ENCODE measurements at regions not wholly inside any gene's neighbourhood (a gene's known extent, or its start where the extent isn't known, plus 50 kb on each side); places are given as distances from the start of the nearest gene placed in this dataset.

DNA sequence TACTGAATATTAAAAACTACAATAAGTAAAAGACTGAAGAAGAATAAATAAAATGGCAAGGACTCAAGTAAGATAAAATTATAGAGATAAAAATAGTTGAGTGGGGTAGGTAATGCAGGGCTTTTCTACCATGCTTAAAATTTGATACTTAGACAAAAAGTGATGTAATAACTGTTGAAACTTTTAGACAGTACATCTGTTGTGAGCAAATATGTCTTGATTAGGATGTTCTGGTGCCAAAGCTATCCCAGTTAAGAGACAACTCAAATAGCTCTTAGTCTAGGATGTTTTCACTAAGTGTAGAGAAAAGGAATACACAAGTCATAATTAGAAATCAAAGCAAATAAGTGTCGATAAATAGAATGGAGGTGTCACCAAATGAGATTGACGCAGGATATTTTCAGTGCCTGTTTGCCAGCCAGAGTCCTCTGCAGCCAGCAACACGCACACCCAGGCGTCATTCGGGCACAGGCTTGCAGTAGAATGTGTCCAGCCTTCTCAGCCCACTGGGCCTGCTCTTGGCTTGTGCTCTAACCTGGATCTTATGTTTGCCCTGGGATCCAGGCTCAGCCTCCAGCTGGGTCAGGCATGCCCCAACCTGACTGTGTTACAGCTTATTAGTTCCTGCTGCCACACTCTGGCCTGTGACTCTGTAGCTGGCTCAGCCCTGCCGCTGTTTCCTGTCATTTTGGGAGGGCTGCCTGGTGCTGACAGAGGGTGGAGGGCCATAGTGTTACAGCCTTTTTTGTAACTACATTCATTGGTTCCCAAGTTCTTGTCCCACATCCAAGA, 766.2 kb downstream of the PCDH17 start:
- Histone ChIP-seq H3K27ac (no peak overlapping the region), H3K4me1 (no peaks in the 10 kb centered on the region), H3K9ac (no peak overlapping the region), H3K4me2 (ENCODE audit: low read length) (no peak overlapping the region), H3K4me3 (ENCODE audit: low read depth, low read length) (no peak overlapping the region), H3K36me3 (ENCODE audit: control insufficient read depth, insufficient read depth, low read length) (no peaks in the 10 kb centered on the region), H3K27me3 (ENCODE audit: control insufficient read depth, insufficient read depth, low read length) (no peaks in the 10 kb centered on the region), H3K9me3 (ENCODE audit: control insufficient read depth, low read length) (no peaks in the 10 kb centered on the region), H2AFZ (no peak overlapping the region), H3K79me2 (no peaks in the 10 kb centered on the region)
- TF ChIP-seq, protein P1, sequence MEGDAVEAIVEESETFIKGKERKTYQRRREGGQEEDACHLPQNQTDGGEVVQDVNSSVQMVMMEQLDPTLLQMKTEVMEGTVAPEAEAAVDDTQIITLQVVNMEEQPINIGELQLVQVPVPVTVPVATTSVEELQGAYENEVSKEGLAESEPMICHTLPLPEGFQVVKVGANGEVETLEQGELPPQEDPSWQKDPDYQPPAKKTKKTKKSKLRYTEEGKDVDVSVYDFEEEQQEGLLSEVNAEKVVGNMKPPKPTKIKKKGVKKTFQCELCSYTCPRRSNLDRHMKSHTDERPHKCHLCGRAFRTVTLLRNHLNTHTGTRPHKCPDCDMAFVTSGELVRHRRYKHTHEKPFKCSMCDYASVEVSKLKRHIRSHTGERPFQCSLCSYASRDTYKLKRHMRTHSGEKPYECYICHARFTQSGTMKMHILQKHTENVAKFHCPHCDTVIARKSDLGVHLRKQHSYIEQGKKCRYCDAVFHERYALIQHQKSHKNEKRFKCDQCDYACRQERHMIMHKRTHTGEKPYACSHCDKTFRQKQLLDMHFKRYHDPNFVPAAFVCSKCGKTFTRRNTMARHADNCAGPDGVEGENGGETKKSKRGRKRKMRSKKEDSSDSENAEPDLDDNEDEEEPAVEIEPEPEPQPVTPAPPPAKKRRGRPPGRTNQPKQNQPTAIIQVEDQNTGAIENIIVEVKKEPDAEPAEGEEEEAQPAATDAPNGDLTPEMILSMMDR (IDR thresholded peaks at IDR 0.05) = no peak

DNA sequence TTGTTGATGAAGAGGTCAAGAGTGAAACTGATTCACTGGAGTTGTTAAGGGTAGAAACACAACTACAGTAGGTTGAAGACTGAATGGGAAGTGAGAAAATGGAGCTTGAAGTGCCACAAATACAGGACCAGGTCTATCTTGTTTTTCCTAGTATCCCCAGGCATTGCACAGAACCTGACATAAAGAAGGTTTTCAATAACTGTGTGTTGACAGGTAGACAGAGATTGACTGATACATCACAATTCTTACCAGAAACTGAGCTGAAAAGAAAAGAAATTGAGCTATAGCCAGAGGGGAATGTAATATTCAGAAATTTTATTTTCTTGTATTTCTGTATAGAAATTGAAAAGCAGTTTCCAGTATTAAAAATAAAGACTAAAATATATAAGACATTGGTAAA, 767.7 kb downstream of the PCDH17 start:
- Histone ChIP-seq H2AFZ (no peak overlapping the region), H3K27ac (no peak overlapping the region), H3K27me3 (ENCODE audit: control insufficient read depth, insufficient read depth, low read length) (no peaks in the 10 kb centered on the region), H3K36me3 (ENCODE audit: control insufficient read depth, insufficient read depth, low read length) (no peaks in the 10 kb centered on the region), H3K4me3 (ENCODE audit: low read depth, low read length) (no peak overlapping the region), H3K4me2 (ENCODE audit: low read length) (no peak overlapping the region), H3K4me1 (no peaks in the 10 kb centered on the region), H3K79me2 (no peaks in the 10 kb centered on the region), H3K9ac (no peak overlapping the region), H3K9me3 (ENCODE audit: control insufficient read depth, low read length) (no peaks in the 10 kb centered on the region)
- TF ChIP-seq, protein P1 (IDR thresholded peaks at IDR 0.05) = no peak

DNA sequence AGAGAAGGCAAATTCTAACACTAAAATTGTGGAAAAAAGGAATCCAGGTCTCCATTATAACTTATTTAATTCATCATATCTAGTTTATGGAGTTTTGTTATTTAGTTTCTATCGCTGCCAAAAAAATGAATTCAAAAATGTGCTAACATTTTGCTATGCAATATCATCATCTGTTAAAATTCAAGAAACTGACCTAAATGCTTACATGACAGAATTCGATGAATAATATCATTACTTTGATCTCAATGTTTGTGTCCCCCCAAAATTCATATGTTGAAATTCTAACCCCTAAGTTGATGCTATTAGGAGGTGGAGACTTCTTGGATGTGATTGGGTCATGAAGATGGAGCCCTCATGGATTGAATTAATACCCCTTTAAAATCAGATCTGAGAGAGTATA, 775.0 kb downstream of the PCDH17 start:
- H3K36me3 ChIP-seq (ENCODE audit: control insufficient read depth, insufficient read depth, low read length) = no peaks in the 10 kb centered on the region

DNA sequence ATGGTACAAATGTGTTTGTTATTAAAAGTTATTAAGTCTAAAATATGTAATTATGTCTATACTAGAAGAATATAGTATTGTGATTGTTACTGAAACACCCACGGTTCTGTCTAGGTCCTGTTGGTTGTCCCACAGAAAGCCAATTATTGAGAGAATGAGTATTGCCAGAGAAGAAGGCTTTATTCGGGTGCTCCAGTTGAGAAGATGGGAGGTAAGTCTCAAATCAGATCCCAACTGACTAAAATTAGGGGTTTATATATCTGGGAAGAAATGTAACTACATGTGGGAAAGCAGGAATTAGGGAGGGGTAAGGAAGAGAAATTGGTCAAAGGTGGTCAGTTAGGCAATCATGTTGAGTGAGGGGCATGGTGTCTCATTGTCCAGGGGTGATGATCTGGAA, 798.4 kb downstream of the PCDH17 start:
- H3K4me3 ChIP-seq (ENCODE audit: low read depth, low read length) = no peak overlapping the region
- no peaks in the 10 kb centered on the region for H3K4me1 ChIP-seq
- no peaks in the 10 kb centered on the region for H3K9me3 ChIP-seq (ENCODE audit: control insufficient read depth, low read length)
- H3K27ac ChIP-seq = no peak overlapping the region
- H3K36me3 ChIP-seq (ENCODE audit: control insufficient read depth, insufficient read depth, low read length) = no peaks in the 10 kb centered on the region
- TF ChIP-seq, protein P1 (IDR thresholded peaks at IDR 0.05) = no peak
- no peak overlapping the region for H3K9ac ChIP-seq
- no peak overlapping the region for H2AFZ ChIP-seq
- H3K4me2 ChIP-seq (ENCODE audit: low read length) = no peak overlapping the region
- H3K27me3 ChIP-seq (ENCODE audit: control insufficient read depth, insufficient read depth, low read length) = no peaks in the 10 kb centered on the region
- no peaks in the 10 kb centered on the region for H3K79me2 ChIP-seq

More for the DNA sequence above, 775.0 kb downstream of the PCDH17 start:
- no peaks in the 10 kb centered on the region for H3K4me1 ChIP-seq
- no peaks in the 10 kb centered on the region for H3K79me2 ChIP-seq
- no peaks in the 10 kb centered on the region for H3K27me3 ChIP-seq (ENCODE audit: control insufficient read depth, insufficient read depth, low read length)
- no peak overlapping the region for H3K9ac ChIP-seq
- H2AFZ ChIP-seq = no peak overlapping the region
- no peaks in the 10 kb centered on the region for H3K9me3 ChIP-seq (ENCODE audit: control insufficient read depth, low read length)
- H3K4me3 ChIP-seq (ENCODE audit: low read depth, low read length) = no peak overlapping the region
- H3K27ac ChIP-seq = no peak overlapping the region
- TF ChIP-seq, protein P1 (IDR thresholded peaks at IDR 0.05) = no peak
- no peak overlapping the region for H3K4me2 ChIP-seq (ENCODE audit: low read length)

DNA sequence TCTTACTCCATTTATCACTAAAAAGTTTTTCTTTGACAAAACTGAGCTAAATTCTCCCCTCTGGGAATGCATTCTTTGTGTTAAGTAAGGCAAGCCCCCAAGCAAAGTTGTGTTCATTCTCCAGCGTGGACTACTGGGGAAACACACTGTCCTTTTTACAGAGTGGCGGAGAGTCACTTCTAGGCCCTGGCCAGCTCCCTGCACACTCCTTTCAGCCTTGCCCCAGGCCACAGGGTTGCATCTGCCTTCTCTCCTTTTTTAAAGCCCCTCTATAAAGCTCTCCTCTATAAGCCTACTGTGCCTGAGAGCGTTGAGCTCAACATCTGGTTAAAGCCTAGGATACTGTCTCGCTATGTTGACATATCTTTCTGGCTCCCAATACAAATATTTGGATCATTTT, 803.4 kb downstream of the PCDH17 start:
- TF ChIP-seq, protein P1 (IDR thresholded peaks at IDR 0.05) = no peak
- Histone ChIP-seq H3K4me3 (ENCODE audit: low read depth, low read length) (no peak overlapping the region), H2AFZ (no peak overlapping the region), H3K27ac (no peak overlapping the region), H3K36me3 (ENCODE audit: control insufficient read depth, insufficient read depth, low read length) (no peaks in the 10 kb centered on the region), H3K4me2 (ENCODE audit: low read length) (no peak overlapping the region), H3K4me1 (no peaks in the 10 kb centered on the region), H3K79me2 (no peaks in the 10 kb centered on the region), H3K27me3 (ENCODE audit: control insufficient read depth, insufficient read depth, low read length) (no peaks in the 10 kb centered on the region), H3K9ac (no peak overlapping the region), H3K9me3 (ENCODE audit: control insufficient read depth, low read length) (no peaks in the 10 kb centered on the region)
